Left cardiac atrium (tissue), 4 donors: ENCODE measurements at regions not wholly inside any gene's neighbourhood (a gene's known extent, or its start where the extent isn't known, plus 50 kb on each side); places are given as distances from the start of the nearest gene placed in this dataset.

Experiments
- ATAC-seq, 2 donors: fragments of 200-7000 bp; cut with Tn5 transposase; one replicate each; pipeline ENCODE4 v1.9.1; 2020; ENCODE audit warnings: mild to moderate bottlenecking in 2 of 2, moderate library complexity in 2 of 2
- DNase-seq: peaks from one replicate; pipeline ENCODE4 v3.0.0-alpha.2; 2020
- intact Hi-C, 2 donors: fragments of 100-400 bp; cut with DNase I; formaldehyde crosslinking; loops; one replicate each; pipeline versions ENCODE4 v1.14.1 to v1.15.1; 2022 to 2023
- donor health status: DM: no; HTN: yes; CAD: no.
- donor health status: DM: no; HTN: yes; CAD: no; lungs with severe emphysema.
- donor health status: DM: yes; HTN: yes; CAD: no.
- donor health status: Dilated cardiomyopathy.

DNA sequence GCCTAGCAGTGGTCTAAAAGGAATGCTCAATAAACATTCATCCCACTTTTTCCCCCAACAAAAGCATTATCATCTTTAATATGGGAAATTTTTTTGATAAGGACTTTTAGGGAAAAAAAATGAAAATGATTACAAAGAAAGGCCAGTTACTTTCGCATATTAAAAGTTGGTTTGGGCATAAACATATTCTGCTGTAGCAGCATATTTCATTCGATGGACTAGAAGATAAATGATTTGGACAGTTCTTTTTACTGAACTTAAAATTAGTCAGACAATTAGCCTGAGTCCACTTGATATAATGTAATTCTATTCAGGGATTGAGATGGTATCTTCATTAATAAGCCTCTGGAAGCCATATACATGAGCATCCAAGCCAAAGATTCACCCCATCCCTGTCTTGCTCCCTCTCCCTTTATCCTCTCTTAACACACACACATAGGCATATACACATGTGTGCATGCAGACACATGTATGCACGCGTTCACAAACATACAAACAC, 299.1 kb downstream of the NUAK1 start:
- ATAC-seq (no peak), DNase-seq (no peak)
- intact Hi-C loops: no loop called here

DNA sequence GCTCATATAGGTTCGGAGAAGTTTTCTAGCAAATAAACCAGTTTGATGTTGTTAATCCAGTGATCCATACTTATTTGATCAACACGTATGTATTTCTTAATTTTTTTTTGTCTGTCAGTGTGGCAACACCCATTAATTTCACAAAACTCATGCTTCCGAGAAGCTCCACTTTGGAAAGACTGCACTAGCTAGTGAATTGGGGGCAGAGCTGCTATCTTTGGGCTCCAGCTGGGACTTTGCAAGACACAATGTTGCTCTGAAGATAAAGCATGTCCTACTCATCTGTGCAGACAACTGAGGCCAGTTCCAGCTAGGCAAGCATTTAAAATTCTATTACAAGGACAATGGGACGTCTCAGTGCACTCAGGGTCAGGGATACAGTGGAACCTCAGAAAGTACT, 298.4 kb downstream of the NUAK1 start:
- intact Hi-C loops: no loop called here
- ATAC-seq: no peak
- DNase-seq: no peak

DNA sequence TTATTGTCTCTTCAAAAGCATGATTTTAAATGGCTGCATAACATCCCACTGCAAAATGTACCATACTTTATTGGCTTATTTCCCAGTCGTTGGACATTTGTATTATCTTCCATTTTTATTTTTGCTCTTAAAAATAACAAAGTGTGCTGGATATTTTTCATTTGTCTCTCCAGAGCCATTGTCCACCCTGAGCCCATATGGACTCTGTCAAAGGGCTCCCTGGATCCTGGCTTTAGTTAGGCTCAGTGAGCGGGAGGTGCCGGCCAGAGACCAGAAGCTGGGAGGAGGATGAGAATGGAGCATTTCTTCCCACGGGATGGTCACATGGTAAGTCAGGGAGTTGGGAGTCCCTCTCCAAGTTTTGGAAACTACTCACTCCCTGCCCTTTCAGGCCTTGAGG, 296.9 kb downstream of the NUAK1 start:
- DNase-seq: no peak
- ATAC-seq: peak in 1 of 2 donors; percentile 19
- intact Hi-C loops: no loop called here

DNA sequence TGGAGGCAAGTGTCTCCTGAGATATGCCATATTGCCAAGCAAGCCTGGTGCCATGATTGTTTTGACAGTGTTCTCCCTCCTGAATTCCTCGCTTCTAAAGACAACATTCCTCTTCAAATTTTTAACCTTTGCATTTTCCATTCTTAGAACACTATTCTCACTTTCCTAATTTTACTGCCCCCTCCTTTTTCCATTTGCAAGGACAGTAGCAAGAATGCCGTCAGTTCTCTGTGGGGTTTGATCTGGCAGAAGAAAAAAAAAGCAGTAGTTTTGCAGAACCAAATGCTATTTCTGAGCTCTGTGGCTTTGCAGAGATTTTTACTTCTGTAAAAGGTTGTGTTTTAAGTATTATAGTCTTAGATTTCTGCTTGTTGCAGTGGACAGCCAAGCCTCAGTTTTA, 295.2 kb downstream of the NUAK1 start:
- intact Hi-C loops: no loop called here
- DNase-seq: no peak

DNA sequence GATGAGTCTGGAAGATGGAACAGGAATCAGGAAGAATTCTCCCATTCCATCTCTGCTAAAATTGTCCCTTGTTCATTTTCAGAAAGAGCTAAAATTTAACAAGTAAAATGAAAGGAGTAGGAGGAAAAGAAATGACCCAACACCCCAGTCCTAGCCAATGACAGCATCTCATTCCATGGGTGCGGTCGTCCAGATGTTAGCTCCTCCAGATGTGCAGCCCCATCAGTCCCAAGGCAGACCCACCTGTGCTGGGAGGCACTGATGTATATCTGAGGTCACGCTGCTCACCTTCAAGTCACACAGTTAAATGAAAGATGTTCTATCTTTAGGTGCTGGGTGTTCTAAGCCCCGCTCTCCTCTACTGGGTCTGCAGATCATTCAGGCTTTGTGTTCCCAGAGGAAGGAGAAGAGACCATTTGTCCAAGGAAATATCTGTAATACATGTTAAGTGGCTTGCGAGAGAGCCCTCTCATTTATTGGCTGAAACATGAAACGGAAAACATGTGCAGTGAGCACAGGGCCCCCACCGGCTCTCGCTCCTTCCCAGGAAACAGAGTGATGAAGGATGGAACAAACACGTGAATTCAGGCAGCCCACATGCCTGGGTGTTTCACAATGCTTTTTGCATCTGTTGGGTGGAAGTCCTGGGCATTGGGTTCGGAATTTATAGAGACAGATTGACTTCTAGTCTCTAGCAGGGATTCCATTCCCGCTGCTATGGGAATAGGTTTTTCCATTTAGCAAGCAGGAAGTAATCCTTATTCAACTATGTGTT, 294.6 kb downstream of the NUAK1 start:
- ATAC-seq (no peak), DNase-seq (no peak)
- intact Hi-C loops: no loop called here

More for the DNA sequence above, 295.2 kb downstream of the NUAK1 start:
- ATAC-seq: no peak

DNA sequence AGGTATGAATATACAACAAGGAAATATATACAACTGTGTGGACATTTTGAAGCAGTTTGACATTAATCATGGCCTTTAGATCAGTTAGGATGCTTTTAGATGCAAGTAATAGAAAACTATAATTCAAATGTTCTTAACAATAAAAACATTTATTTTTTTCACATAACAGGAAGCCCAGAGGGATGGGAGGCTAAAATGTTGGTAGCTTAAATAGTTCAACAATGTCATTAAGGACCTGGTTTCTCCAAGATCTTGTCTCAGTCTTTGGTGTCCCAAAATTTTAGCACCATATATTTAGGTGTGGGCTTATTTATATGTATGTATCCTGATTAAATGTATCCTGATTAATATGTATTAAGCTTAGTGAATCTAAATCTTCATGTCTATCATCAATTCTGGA, 292.4 kb downstream of the NUAK1 start:
- DNase-seq (no peak), ATAC-seq (no peak)
- intact Hi-C loops: no loop called here

DNA sequence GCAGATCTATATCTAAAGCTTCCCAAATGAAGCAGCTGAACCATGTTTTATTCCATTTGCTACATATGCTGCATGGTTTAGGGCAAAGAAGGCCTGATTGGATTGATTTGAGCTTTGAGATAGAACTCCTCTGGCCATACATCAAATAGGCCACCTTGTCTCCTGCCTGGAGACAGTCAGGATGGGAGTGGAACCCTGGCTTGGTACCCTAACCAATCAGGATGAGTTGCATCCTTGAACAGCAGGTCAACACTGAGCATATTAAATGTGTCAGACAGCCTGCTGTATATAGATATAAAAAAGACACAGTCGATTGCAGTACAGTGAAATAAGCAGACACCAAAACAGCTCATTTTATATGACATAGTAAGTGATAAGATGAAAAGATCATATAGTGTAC, 291.7 kb downstream of the NUAK1 start:
- ATAC-seq (no peak), DNase-seq (no peak)
- intact Hi-C loops: no loop called here

DNA sequence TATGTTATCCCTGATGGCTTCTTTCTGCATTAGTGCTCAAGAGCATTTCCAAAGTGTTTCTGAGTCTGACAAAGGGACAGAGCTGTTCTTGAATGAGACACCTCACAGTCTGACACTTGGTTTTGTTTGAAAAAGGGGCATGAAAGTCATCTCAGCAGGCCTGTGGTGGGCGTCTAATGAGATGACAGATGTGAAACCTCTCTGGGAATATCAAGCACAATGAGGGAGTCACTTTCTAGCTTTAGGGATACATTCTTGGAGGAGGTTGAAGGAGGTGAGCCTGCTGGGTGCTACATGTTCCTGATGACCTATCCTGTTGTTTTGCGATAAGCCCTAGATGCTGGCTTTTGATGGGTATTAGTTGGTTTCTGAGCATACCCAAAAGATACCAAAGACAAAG, 290.5 kb downstream of the NUAK1 start:
- intact Hi-C loops: no loop called here
- no peak for DNase-seq

DNA sequence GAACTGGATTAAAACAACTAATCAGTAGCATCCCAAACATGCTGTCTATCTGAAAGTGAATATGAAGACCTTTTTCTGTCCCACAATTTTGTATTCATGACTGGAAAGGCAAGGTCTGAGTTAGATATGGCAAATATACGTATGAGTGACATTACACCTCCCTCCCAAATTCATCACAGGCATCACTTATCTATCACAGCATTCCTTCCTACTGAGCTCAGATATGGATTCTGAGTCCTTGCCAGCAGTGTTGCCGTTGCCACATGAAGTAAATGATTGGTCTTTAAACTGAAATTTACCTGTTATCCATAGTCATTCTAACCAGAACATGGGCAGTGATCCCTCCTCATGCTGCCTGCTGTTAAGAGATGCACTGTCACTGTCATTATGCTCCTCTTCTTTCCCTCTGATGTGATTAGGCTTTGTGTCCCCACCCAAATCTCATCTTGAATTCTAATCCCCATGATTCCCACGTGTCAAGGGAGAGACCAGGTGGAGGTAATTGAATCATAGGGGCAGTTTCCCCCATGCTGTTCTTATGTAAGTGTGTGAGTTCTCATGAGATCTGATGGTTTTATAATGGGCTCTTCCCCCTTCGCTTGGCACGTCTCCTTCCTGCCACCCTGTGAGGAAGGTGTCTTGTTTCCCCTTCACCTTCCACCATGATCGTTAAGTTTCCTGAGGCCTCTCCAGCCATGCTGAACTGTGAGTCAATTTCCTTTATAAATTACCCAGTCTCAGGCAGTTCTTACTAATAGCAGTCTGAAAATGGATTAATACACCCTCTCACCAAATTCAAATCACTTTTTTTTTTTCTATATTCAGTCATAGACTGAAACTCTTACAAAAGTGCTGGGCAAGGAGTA, 288.4 kb downstream of the NUAK1 start:
- intact Hi-C loops: no loop called here
- peak in 1 of 2 donors; percentile 31 for ATAC-seq
- DNase-seq: no peak

More for the DNA sequence above, 290.5 kb downstream of the NUAK1 start:
- ATAC-seq: no peak

DNA sequence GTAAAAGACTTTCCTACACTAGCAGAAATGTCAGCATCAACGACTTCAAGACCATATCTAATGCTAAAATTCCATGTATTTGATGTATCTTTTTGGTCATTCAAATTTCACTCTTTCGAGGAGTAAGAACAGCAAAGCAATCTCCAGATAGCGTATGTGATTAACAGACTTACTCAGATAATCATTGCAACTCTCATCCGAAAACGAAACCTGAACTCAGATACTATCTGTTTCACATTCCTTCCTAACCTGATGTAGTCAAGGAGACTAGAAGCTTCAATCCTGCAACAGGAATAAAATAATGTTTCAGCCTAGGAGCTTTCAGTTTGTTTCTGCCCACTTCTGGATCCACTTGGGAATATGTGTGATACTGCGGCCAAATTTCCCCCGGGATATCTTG, 286.3 kb downstream of the NUAK1 start:
- intact Hi-C loops: no loop called here
- DNase-seq (no peak), ATAC-seq (peak; percentile 19 to 44)

DNA sequence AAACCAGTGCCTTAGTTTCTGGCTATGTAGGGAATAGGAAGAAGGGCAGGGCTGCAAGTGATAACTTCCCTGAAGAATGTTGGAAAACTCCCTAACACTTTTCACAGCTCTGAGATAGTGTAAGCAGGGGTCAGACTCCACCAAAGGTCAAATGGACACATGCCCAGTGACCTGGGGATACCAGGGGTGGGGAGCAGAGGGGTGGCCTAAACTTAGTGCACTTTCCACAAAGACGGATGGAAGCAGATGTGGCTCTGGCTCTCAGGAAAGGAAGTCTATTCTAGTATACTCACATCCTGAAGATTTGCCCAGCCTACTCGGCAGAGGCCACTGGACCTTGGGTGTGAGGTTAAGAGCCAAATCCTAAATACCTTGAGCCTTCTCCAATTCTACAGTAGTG, 285.8 kb downstream of the NUAK1 start:
- peak; percentile 62 for DNase-seq
- intact Hi-C loops: no loop called here
- peak; percentile 72 to 86 for ATAC-seq

DNA sequence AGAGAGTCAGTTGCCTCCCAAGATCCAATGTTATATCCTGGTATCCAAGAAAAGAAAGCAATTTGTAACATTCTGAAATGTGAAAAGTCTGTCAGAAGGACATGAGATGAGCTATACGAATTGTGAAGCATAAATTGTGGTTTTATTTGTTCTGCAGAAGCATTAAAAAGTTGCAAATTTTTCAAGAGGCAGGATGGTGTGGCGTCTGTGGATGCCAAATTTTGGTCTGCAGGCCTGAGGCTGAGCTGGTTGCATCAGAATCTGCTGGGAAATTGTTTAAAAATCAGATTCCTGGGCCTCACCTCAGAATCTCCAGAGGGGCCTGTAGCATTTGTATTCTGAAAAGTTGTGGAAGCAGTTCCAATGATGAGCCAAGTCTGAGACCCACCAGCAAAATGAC, 284.7 kb downstream of the NUAK1 start:
- ATAC-seq: no peak
- DNase-seq: no peak
- intact Hi-C loops: no loop called here

DNA sequence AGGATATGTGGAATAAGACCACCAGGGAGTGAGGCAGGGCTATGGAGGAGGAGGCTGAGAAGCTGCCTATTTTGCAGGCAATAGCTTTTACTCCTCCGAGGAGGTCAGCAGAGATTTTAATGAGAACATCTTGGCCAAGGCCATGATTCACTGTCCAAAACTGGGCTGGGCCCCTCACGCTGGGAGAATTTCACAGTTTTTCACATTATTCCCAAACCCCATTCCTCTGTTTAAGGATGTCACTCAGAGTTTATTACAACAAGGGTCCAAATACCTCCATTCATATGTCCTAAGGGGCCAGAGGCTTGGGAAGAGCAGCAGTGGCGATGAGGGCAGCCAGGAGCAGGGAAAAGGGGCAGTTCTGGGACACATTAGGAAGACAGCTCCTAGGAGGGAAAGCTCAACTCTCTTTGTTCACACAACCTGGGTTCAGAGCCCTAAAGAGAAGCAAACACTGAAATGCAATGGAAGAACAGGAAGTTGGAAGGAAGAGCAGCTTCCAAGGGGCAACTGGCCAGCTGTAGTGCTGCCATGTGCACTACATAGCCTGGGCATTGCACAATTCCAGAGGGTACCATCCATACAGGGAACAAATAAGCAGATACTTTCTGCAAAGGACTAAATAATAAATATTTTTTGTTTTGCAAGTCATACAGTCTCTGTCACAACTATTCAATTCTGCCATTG, 283.2 kb downstream of the NUAK1 start:
- intact Hi-C loops: no loop called here
- no peak for DNase-seq
- ATAC-seq: no peak

DNA sequence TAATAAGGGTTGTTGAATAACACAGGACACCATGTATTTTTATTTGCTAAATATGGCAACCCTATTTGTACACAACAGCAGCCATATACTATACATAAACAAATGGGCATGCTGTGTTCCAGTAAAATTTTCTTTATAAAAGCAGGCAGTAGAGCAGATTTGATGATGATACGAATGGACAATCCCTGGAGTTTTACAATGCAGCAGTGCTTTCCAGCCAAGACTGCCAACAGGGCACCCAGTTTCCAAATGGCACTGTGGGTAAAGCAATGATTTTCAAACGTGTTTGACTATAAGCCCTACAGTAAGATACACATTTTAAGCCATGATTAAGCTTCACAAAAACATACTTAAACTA, 282.7 kb downstream of the NUAK1 start:
- DNase-seq (no peak), ATAC-seq (no peak)
- intact Hi-C loops: no loop called here

DNA sequence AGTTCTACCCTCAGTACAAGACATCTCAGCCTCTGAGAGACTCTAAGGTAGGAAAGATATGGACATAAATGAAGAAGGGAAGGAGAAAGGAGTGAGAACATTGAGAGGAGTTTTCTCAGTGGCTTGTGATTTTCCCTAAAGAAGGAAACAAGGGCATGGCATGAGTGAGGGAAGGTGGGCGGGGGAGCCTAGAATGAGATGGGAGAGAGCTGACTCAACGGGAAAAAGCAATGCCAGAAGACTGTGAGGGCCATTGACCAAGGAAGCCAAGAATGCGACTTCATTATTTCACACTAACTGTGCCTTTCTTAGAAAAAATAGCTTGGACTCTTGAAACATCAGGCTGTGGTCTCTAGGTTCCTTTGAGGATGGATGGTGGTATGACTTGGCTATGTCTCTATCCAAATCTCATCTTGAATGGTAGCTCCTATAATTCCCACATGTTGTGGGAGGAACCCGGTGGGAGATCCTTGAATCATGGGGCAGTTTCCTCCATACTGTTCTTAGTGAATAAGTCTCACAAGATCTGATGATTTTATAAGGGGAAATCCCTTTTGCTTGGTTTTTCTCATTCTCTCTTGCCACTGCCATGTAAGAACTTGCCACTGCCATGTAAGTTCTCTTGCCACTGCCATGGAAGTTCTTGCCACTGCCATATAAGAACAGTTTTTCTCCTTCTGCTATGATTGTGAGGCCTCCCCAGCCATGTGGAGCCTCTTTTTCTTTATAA, 279.6 kb downstream of the NUAK1 start:
- intact Hi-C loops: no loop called here
- ATAC-seq: no peak
- no peak for DNase-seq

DNA sequence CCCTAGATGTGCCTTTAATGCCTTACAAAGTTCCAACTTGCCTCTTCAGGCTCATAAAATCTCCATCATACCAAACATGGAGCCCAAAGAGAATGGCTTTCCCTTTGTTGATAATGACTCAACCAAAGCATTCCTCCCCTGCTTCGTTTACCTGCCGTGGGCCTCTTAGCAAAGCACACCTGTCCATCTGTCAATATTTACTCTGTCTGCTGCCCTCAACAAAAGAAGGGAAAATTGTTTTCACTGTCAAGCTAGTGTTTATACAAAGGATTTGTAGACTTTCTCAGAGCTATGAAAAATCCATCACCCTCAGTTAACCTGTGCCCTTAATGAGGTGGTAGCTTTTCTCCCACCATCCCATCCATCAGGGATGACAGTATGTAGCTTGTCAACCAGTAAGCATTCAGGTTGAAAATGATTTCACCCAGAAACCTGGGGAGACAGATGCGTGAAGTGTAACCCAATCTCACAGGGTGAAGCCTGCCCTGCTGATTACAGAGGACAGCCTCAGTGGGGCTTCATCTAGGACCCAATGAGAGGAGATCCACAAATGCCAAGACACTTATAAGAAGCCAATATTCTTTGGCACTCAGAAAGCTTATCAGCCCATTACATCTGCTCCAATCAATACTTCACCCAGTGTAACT, 278.1 kb downstream of the NUAK1 start:
- ATAC-seq: no peak
- intact Hi-C loops: no loop called here
- DNase-seq: no peak

DNA sequence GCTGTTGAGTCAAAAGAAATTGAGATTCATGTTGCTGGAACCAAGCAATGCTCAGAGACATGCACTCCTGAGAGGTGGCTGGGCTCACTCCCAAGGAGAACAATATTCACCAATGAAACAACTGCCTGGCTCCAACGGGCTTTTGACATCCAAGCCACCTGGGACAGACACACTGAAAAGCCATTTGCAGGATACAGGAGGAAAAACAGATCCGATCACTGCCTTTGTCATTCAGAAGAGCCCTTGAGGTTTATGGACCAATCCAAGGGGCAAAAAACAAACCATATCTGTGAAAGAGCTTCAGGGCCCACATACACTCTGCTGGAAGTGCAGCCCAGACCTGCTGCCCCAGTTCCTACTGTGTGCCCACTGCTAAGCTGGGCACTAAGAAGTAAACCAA, 277.5 kb downstream of the NUAK1 start:
- no peak for ATAC-seq
- no peak for DNase-seq
- intact Hi-C loops: no loop called here

DNA sequence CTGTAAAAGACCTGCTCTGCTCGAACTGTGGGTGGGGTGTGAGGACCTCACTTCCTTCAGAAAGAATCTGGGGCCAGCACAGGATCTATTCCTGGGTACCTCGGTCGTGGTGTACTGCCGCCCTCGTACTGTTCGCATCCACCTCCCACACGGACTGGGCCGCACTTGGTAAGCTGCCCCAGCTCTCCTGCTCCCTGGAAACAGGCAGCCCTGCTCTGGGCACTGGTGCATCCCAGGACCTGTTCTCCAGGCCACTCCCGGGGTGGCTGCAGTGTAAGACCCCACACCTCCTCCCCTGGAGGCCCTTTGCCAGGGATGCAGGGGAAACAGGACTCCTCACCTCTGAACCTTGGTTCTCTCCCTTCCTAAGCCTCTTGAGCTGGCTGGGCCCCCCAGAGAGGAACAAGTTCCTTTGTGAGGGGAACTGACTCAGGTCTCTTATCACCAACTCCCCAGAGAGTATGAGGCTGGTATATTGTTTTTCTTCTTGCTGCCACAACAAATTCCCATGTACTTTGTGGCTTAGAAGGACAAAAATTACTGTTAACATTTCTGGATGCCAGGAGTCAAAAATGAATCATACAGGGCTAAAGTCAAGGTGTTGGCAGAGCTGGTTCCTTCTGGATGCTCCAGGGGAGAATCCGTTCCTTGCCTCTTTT, 276.5 kb downstream of the NUAK1 start:
- DNase-seq (no peak), ATAC-seq (no peak)
- intact Hi-C loops: no loop called here
